GM23338 (cell line): ENCODE measurements at regions not wholly inside any gene's neighbourhood (a gene's known extent, or its start where the extent isn't known, plus 50 kb on each side); places are given as distances from the start of the nearest gene placed in this dataset.

Experiments
- CREB1 ChIP-seq: fragments of 250-450 bp; sonication (Bioruptor Pico); IDR thresholded peaks from 2 replicates; pipeline ENCODE4 v1.5.0; 2020; ENCODE audit warnings: low read depth, mild to moderate bottlenecking, moderate library complexity
- CTCF ChIP-seq, 2 experiments: fragments of 200-600 bp in 1 of 2; sonication (generic) in 1 of 2; conservative IDR thresholded peaks; 2 replicates each; pipeline versions ENCODE4 v1.5.1 to v1.6.1; 2016 to 2017; ENCODE audit warnings: antibody characterized with exemption in 2 of 2, low read depth in 2 of 2, mild to moderate bottlenecking in 2 of 2, moderate library complexity in 1 of 2
- ETS1 ChIP-seq: IDR thresholded peaks from 2 replicates; pipeline ENCODE4 v1.6.1; 2016; ENCODE audit warnings: antibody characterized with exemption
- EZH2 ChIP-seq: fragments of 200-600 bp; sonication (generic); IDR thresholded peaks from one replicate; pipeline ENCODE4 v1.8.0; 2017; ENCODE audit warnings: antibody characterized with exemption, mild to moderate bottlenecking, low read depth; ENCODE audit not compliant: unreplicated experiment
- EZH2phosphoT487 ChIP-seq: fragments of 200-600 bp; sonication (generic); IDR thresholded peaks from one replicate; pipeline ENCODE4 v1.8.1; 2018; ENCODE audit warnings: antibody characterized with exemption; ENCODE audit not compliant: unreplicated experiment
- POLR2AphosphoS5 ChIP-seq: IDR thresholded peaks from 2 replicates; pipeline ENCODE4 v1.6.1; 2016; ENCODE audit warnings: antibody characterized with exemption, low read depth
- REST ChIP-seq: IDR thresholded peaks from one replicate; pipeline ENCODE4 v1.6.1; 2018; ENCODE audit warnings: antibody characterized with exemption; ENCODE audit not compliant: unreplicated experiment
- ZNF114 ChIP-seq: fragments of 250-450 bp; sonication (Bioruptor Pico); IDR thresholded peaks from 2 replicates; pipeline ENCODE4 v1.5.0; 2020; ENCODE audit warnings: mild to moderate bottlenecking, moderate library complexity

GRCh38 chr4:165630671-165631070 is 242.4 kb upstream of the TLL1 start:
- TF ChIP-seq CTCF (conservative IDR thresholded peaks at IDR 0.05; ENCODE audit: low read depth in 2 of 2) (no peak), REST (no peak), CREB1 (CRISPR knock-in tag) (no peak), EZH2 (no peak), EZH2phosphoT487 (no peak), POLR2AphosphoS5 (no peak), ZNF114 (no peak), ETS1 (no peak)
